NCI-H510A (cell line): ENCODE measurements at regions not wholly inside any gene's neighbourhood (a gene's known extent, or its start where the extent isn't known, plus 50 kb on each side); places are given as distances from the start of the nearest gene placed in this dataset.

Experiments used
- DNase-seq: peaks from one replicate; lab custom pipeline; 2025; lab: John Stamatoyannopoulos, UW

- DNase-seq, result no peak
Measured at GRCh38 chr9:75414371-75415160, 326.3 kb downstream of the OSTF1 start.

DNA sequence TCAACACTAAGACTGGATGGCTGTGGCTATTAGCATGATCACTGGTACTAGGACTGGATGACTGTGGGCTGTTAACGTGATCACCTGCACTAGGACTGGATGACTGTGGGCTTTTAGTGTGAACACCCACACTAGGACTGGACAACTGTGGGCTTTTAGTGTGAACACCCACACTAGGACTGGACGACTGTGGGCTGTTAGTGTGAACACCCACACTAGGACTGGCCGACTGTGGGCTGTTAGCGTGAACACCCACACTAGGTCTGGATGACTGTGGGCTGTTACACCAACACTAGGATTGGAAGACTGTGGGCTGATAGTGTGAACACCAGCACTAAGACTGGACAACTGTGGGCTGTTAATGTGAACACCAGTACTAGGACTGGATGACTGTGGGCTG, 329.2 kb downstream of the OSTF1 start:
- no peak for DNase-seq

DNA sequence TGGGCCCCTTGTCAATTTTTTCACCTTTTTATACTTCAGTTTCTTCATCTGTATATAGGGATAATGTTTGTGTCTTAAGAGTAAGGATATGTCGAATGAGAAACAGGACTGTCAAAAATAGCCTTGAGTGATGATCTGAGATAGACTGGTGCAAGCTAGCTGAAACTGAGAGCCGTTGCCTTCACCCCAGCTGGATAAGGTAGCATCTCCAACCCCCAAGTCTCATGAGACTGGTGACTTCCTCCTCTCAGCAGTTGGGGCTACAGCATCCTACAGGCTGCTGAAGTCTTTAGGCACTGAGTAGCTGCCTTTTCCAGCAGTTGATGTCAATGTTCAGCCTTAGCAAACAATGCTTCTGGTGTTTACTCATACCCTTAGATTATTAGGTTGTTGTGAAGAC, 330.2 kb downstream of the OSTF1 start:
- no peak for DNase-seq

DNA sequence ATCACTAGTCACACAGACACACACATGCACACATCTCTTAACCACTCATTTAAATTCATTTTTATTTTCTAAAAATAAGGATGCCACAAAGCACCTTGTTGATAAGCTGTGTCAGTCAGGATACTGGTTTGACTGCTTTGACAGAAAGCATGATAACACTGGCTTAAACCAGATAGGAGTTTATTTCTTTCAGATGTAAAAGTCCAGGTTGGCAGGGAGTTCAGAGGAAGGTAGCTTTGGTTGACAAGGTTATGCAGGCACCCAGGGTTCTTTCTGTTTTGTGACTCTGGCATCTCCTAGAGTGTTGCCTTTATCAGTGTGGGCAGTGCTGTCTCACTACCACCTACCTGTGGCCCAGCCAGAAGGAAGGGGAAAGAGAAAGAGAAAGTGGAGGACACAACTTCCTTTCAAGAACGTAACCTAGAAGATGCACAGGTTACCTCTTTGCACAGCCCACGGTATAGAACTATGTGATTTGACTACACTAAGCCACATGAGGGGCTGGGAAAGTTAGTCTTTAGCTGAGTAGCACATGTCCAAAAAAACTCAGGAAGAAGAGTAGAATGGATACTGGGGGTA, 334.7 kb downstream of the OSTF1 start:
- DNase-seq, result no peak

DNA sequence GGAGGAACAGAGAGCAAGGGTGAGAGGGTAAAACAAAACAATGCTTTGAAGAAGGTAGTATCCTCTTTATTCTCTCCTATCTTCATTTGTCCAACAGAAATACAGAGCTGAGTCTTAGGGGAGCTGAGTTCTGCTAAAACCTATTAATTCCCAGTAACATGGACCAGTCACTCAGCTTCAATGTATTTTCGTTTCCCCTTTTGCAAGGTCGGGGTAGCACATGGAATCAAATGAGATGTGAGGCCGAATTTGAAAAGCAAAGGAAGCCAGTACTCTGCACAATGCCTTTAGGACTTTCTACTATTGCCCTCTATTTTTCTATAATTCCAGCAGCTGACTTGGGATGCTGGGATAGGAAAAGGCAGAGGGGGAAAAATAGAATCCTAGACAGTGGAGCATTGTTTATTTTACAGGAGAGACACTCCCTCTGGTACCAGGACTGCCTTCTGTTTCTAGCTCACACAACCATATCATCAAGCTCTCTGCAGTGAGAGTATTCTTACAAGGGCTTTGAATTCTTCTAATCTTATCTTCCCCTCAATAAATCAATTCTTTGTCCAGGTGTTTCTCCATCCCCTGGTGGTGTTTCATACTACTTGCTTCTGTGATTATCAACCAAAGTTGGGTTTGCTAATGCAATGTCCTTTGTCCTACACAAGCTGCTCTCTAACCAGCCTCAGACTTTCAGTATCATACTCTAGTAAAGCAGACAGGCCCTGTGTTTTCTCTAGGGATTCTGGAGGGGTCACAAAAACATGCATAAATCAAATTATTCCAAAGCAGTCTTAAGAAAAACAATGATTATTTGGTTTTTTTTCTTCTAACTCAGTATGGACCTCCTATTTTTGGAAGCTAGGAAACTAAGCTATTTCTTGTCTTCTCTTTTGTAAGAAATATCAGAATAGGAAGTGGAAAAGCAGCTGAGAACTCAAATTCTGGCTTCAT, 341.5 kb downstream of the OSTF1 start:
- DNase-seq, result no peak

- DNase-seq, result no peak
Measured at GRCh38 chr9:75431375-75431774, 343.1 kb downstream of the OSTF1 start.

- DNase-seq, result no peak
Measured at GRCh38 chr9:75432386-75432785, 344.1 kb downstream of the OSTF1 start.

DNA sequence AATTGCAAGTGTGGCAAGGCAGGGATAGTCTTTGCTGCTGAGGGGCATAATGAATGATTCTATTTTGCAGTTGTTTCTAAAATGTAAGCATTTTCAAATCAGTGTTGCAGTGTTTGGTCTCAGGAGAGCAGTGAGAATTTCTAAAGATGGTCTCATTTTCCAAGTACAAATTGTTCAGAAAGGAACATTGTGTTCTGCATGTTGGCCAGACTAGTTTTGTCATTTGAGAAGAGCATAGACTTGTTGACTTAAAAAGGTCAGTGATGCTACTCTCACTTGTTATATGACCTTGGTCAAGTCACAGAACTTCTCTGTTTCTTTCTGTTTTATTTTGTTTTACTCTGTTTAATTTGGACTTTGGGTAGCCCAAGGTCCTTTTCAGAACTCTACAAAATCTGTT, 344.6 kb downstream of the OSTF1 start:
- no peak for DNase-seq

GRCh38 chr9:75438716-75439115, 350.4 kb downstream of the OSTF1 start:
- DNase-seq, result no peak

- DNase-seq, result no peak
Measured at GRCh38 chr9:75440914-75441313, 352.6 kb downstream of the OSTF1 start.

GRCh38 chr9:75445144-75445543, 356.8 kb downstream of the OSTF1 start:
- DNase-seq, result no peak

- DNase-seq, result no peak
Measured at GRCh38 chr9:75447281-75447680, 359.0 kb downstream of the OSTF1 start.

GRCh38 chr9:75448281-75448680, 360.0 kb downstream of the OSTF1 start:
- DNase-seq, result no peak

GRCh38 chr9:75448955-75449354, 360.6 kb downstream of the OSTF1 start:
- DNase-seq, result no peak

GRCh38 chr9:75451045-75451444, 362.7 kb downstream of the OSTF1 start:
- DNase-seq, result no peak

DNA sequence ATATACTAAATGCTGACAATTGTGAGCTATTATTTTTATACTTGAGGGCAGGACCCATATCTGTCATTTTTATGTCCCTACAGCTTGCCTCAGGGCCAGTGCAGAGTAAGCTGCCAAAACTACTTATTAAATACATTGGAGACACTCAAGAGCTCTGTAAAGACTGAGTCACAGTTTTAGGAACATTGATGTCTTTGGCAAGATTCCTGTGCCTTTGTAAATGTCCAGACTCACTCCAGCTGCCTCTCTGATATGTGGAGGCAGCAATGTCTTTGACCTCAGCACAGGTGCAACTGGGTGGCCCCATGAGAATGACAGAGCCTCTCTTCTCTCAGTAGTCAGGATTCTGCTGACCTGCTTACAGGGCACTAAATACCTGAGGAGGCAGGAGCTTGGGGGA, 363.2 kb downstream of the OSTF1 start:
- DNase-seq, result no peak

DNA sequence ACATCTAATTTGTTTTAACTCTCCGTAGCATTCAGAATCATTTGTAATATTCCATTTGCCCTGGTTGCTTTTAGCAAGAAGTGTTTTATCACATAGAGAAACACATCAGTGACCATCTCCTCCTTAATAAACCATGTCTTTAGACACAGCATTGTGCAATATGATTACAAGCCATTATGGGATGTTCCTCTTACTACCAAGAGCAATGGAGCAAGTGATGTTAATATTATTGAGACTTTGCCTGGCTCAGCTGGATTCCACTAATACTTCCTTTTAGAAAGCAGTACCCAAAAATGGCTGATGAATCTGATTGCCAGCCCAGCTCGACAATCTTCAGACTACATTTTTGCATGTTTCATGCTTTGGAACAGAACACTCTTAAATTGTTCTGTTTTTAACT, 364.2 kb downstream of the OSTF1 start:
- no peak for DNase-seq

DNA sequence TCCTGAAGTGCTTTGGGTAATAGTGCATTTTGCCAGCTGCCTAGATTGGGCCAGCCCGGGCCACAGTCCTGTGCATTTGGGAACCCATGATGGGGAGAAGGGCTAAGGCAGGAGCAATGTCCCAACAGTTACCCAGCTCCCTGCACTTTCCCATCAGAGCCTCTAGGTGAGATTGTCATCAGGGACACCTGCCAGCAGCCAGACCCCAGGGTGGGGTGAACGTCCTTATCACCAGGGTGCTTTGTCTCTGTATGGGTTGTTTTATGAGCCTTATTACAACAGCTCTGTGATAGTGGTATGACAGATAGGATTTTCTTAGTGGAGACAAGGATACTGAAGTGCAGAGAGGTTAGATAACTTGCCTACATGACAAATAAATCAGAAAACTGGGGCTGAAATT, 365.7 kb downstream of the OSTF1 start:
- DNase-seq, result no peak

DNA sequence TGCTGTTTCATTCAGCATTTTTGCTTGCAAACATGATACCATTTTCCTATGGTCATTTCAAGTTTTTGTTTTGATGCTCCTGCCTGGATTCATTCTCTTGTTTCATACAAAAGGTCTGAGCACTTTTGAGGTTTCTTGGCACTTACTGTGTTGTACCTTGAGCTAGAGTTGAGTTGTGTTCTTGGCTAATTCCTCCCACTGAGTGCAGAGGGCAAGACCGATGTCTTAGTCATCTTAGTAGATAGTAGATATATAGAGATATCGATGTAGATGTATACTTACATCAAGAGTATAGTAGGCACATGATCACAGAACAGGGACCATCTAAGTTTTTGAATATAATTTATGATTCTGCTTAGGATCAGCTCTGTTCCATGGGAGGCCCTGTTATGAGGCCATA, 366.6 kb downstream of the OSTF1 start:
- no peak for DNase-seq

DNA sequence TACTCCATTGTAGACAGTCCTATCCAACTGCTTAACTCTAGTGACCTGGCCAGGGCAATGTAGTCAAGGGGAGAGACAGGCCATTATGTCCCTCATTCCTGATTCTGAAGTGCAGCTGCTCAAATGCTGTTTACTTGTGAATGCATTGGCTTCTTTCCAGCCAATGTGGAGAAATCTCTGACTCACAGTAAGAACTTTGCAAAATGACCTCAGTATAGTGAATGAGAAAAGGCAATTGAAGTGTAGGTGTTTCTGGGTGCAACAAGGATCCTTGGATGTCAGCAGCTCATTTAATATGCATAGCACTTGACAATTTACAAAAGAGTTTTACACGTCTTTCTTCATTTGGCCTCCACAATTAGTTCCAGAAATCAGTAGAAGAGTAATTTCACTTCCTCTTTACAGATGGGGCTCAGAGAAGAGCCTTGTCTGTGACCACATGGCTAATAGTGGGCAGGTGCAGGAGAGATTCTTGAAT, 367.2 kb downstream of the OSTF1 start:
- DNase-seq, result peak; percentile 7

DNA sequence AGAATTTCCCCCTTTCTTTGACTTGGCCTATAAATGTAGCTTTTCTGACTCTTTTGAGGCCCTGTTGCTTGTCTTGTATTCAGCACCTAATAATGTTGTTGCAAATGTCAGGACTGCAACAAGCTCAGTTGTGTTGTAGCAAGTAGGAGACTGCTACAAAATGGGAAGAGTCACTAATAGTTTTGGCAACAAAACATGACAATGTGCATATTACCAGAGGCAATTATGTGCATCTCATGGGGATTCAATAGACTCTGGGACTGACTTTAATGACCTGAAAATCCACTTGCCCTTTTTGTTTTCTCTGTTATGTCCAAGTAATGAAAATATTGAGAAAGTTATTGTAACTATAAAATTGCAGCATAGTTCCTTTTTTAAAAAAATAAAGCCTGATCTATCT, 368.4 kb downstream of the OSTF1 start:
- no peak for DNase-seq

DNA sequence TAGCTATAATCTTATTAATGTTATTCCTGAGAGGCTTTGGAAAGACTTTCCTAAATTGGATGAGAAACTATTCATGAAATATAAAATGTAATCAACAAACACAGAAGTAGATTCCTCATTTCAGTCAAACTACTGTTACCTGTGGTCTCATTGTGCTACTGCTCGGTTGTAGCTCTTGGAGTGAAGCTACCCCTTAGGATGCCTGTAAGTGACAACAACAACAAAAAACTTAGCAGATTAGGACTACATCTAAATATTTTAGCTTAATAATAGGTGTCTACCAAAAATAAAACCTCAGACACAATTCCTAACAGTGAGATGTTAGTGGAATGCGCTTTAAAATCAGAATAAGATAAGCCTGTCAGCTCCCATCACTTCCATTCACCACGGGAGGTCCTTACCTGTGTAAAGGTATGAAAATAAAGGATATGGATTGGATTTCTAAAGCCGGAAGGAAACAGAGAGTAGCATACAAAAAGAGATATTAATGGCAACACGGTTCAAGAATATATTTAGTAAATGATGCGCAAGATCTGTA, 369.2 kb downstream of the OSTF1 start:
- no peak for DNase-seq
